ENCODE measurements at regions not wholly inside any gene's neighbourhood (a gene's known extent, or its start where the extent isn't known, plus 50 kb on each side); places are given as distances from the start of the nearest gene placed in this dataset.

- TF ChIP-seq CBX5 (IDR thresholded peaks at IDR 0.05; ENCODE audit: borderline replicate concordance, low read depth), result no peak
- TF ChIP-seq ZNF740 (CRISPR knock-in tag; IDR thresholded peaks at IDR 0.05), result no peak
- TF ChIP-seq ZNF740 (tag; IDR thresholded peaks at IDR 0.05), result no peak
- no peak for TF ChIP-seq ESRRA (IDR thresholded peaks at IDR 0.05; ENCODE audit: borderline replicate concordance, low read depth)
- TF ChIP-seq TRIM24 (IDR thresholded peaks at IDR 0.05), result no peak
- no peak for TF ChIP-seq BCLAF1 (IDR thresholded peaks at IDR 0.05; ENCODE audit: borderline replicate concordance in 1 of 2, control insufficient read depth in 1 of 2, low read depth in 2 of 2, low read length in 1 of 2)
- no peak for TF ChIP-seq EZH2 (IDR thresholded peaks at IDR 0.05; ENCODE audit: borderline replicate concordance, low read depth, low read length)
- TF ChIP-seq, protein P1, sequence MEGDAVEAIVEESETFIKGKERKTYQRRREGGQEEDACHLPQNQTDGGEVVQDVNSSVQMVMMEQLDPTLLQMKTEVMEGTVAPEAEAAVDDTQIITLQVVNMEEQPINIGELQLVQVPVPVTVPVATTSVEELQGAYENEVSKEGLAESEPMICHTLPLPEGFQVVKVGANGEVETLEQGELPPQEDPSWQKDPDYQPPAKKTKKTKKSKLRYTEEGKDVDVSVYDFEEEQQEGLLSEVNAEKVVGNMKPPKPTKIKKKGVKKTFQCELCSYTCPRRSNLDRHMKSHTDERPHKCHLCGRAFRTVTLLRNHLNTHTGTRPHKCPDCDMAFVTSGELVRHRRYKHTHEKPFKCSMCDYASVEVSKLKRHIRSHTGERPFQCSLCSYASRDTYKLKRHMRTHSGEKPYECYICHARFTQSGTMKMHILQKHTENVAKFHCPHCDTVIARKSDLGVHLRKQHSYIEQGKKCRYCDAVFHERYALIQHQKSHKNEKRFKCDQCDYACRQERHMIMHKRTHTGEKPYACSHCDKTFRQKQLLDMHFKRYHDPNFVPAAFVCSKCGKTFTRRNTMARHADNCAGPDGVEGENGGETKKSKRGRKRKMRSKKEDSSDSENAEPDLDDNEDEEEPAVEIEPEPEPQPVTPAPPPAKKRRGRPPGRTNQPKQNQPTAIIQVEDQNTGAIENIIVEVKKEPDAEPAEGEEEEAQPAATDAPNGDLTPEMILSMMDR (IDR thresholded peaks at IDR 0.05 in 2 of 3, conservative IDR thresholded peaks at IDR 0.05 in 1 of 3; ENCODE audit: insufficient read depth in 2 of 3, low read depth in 1 of 3, low read length in 3 of 3), result no peak
- TF ChIP-seq ZNF146 (CRISPR knock-in tag; IDR thresholded peaks at IDR 0.05; ENCODE audit: unreplicated experiment), result no peak
- no peak for TF ChIP-seq FOXA1 (IDR thresholded peaks at IDR 0.05; ENCODE audit: borderline replicate concordance)
- no peak for TF ChIP-seq PHF8 (IDR thresholded peaks at IDR 0.05; ENCODE audit: borderline replicate concordance, low read length)
- no peak for TF ChIP-seq CBX3 (IDR thresholded peaks at IDR 0.05; ENCODE audit: borderline replicate concordance in 1 of 2, low read length in 2 of 2)
Measured at GRCh38 chr7:53218730-53219504, 183.5 kb downstream of the POM121L12 start.
